ENCODE measurements at regions not wholly inside any gene's neighbourhood (a gene's known extent, or its start where the extent isn't known, plus 50 kb on each side); places are given as distances from the start of the nearest gene placed in this dataset.
"Not testable (repeated sequence)": the region's sequence is repeated elsewhere in the genome, so short reads cannot be mapped to it uniquely, and the experiment has no call there.

DNA sequence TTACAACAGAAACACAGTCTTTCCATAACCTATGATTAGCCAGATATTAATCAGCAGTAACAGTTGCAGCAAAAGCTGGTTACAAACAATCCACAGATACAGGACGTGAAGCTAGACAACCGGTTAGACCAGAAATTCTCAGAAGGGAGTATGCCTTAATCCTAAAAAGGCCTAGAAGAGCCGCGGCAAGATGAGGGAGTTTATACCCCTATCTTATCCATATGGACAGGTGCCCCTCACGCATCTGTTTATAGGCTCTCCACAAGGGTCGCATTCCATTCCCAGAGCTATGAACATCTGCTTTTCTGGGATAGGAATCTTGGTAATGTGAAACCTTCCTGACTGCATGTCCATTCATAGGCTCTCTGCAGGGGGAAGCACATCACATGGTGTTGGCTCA is 237.9 kb downstream of the WNT5A start:
- not testable (repeated sequence) for TF ChIP-seq CTCF (IDR thresholded peaks at IDR 0.05; ENCODE audit: borderline replicate concordance, extremely low read depth, low read length, poor library complexity, severe bottlenecking); EZH2 (IDR thresholded peaks at IDR 0.05; ENCODE audit: borderline replicate concordance, low read depth, low read length, severe bottlenecking)

All from DND-41 (cell line).